HepG2 (cell line): ENCODE measurements at regions not wholly inside any gene's neighbourhood (a gene's known extent, or its start where the extent isn't known, plus 50 kb on each side); places are given as distances from the start of the nearest gene placed in this dataset.

ENCODE experiments used
- ATAC-seq: fragments of 200-7000 bp; cut with Tn5 transposase; 3 replicates; pipeline ENCODE4 v1.9.1; 2020; ENCODE audit warnings: mild to moderate bottlenecking, moderate library complexity
- BruUV-seq: library from RNA; stranded (reverse); fragments of 400-500 nt; replicated peaks from 2 replicates; lab custom pipeline; 2021; lab: Mats Ljungman, UMichigan
- CTCF ChIA-PET: fragments of 300-600 bp; formaldehyde crosslinking; extraction: SDS; loops from one replicate; lab custom pipeline; 2021; ENCODE audit warnings: low total read pairs, inconsistent platforms, low intra/inter-chr PET ratio; lab: Yijun Ruan, JAX
- POLR2A ChIA-PET: fragments of 350-600 bp; sonication (Branson Sonifier 250); formaldehyde crosslinking; loops from one replicate; lab custom pipeline; 2020; ENCODE audit warnings: antibody characterized with exemption, inconsistent platforms; lab: Yijun Ruan, JAX
- DNase-seq: peaks from one replicate; pipeline ENCODE4 v3.0.0-alpha.2; 2015; ENCODE audit warnings: low spot score
- FAIRE-seq: peaks from 3 replicates; lab custom pipeline; 2011; peaks lifted over from hg19 to GRCh38; lab: Jason Lieb, UNC
- H2AFZ ChIP-seq: one replicate; pipeline ENCODE4 v1.6.1; 2011; ENCODE audit warnings: low read length, inconsistent platforms
- H3K27ac ChIP-seq: fragments of 300-600 bp; 3 replicates; pipeline ENCODE4 v1.8.0; 2011; ENCODE audit warnings: mixed run types, mild to moderate bottlenecking, mixed read lengths, low read length, inconsistent platforms; ENCODE audit not compliant: insufficient read depth; ENCODE audit errors: extremely low read length
- H3K27me3 ChIP-seq, 2 experiments: fragments of 200-600 bp in 1 of 2; 2 replicates in 1 of 2; 3 replicates in 1 of 2; pipeline versions ENCODE4 v1.6.0 to v1.8.0; 2011; ENCODE audit warnings: low read length in 2 of 2, mild to moderate bottlenecking in 2 of 2, moderate library complexity in 2 of 2, inconsistent platforms in 1 of 2; ENCODE audit not compliant: insufficient read depth in 2 of 2, control insufficient read depth in 1 of 2
- H3K36me3 ChIP-seq, 2 experiments: fragments of 200-600 bp in 1 of 2; replicated peaks in 1 of 2; 2 replicates in 1 of 2; 3 replicates in 1 of 2; pipeline versions ENCODE4 v1.5.1 to v1.8.0; 2011; ENCODE audit warnings: low read length in 2 of 2, inconsistent platforms in 1 of 2; ENCODE audit not compliant: insufficient read depth in 2 of 2, control insufficient read depth in 1 of 2
- H3K4me1 ChIP-seq: 2 replicates; pipeline ENCODE4 v1.5.1; 2012; ENCODE audit warnings: low read length, inconsistent platforms; ENCODE audit not compliant: insufficient read depth
- H3K4me2 ChIP-seq: 2 replicates; pipeline ENCODE4 v1.6.0; 2011; ENCODE audit warnings: low read depth, low read length, inconsistent platforms
- H3K4me3 ChIP-seq, 3 experiments: fragments of 200-600 bp in 1 of 3; sonication (generic), shearing (Covaris generic) in 1 of 3; replicated peaks in 1 of 3; 2 replicates each; pipeline ENCODE4 v1.5.1; 2011 to 2016; ENCODE audit warnings: low read length in 3 of 3, inconsistent platforms in 2 of 3, low read depth in 2 of 3, mild to moderate bottlenecking in 2 of 3, control low read depth in 1 of 3, mixed read lengths in 1 of 3; ENCODE audit not compliant: insufficient read depth in 1 of 3
- H3K79me2 ChIP-seq: one replicate; pipeline ENCODE4 v1.6.1; 2011; ENCODE audit warnings: low read length, inconsistent platforms; ENCODE audit not compliant: insufficient read depth
- H3K9ac ChIP-seq: 2 replicates; pipeline ENCODE4 v1.6.0; 2011; ENCODE audit warnings: mild to moderate bottlenecking, low read depth, low read length, inconsistent platforms; ENCODE audit not compliant: insufficient read depth
- H3K9me3 ChIP-seq: 2 replicates; pipeline ENCODE4 v1.5.1; 2012; ENCODE audit warnings: mild to moderate bottlenecking, low read length
- H4K20me1 ChIP-seq: 2 replicates; pipeline ENCODE4 v1.6.0; 2011; ENCODE audit warnings: inconsistent platforms, mild to moderate bottlenecking, low read length, moderate library complexity; ENCODE audit not compliant: insufficient read depth
- FOXP1 ChIP-seq, 2 experiments: fragments of 450-650 bp in 1 of 2; IDR thresholded peaks; 2 replicates each; pipeline ENCODE4 v1.6.1; 2017 to 2018; ENCODE audit warnings: antibody characterized with exemption in 1 of 2
- HNF4A ChIP-seq: sonication (generic); formaldehyde crosslinking; IDR thresholded peaks from 2 replicates; pipeline ENCODE4 v1.4.0; 2020; ENCODE audit warnings: missing genetic modification reagents
- HOXA9 ChIP-seq: sonication (generic); formaldehyde crosslinking; IDR thresholded peaks from 2 replicates; pipeline ENCODE4 v1.8.1; 2022; ENCODE audit warnings: missing genetic modification reagents, mild to moderate bottlenecking, moderate library complexity, borderline replicate concordance
- IRF9 ChIP-seq: sonication (generic); formaldehyde crosslinking; IDR thresholded peaks from 2 replicates; pipeline ENCODE4 v1.8.0; 2022; ENCODE audit warnings: missing genetic modification reagents, mild to moderate bottlenecking, borderline replicate concordance
- KDM6A ChIP-seq: IDR thresholded peaks from 2 replicates; pipeline ENCODE4 v1.6.1; 2016; ENCODE audit warnings: low read depth
- MAZ ChIP-seq, 2 experiments: sonication (generic) in 1 of 2; formaldehyde crosslinking in 1 of 2; IDR thresholded peaks; 2 replicates each; pipeline versions ENCODE4 v1.5.0 to v1.6.1; 2012 to 2020; ENCODE audit warnings: low read depth in 2 of 2, mild to moderate bottlenecking in 2 of 2, borderline replicate concordance in 1 of 2, improper control_type of control experiment in 1 of 2, low read length in 1 of 2, missing genetic modification reagents in 1 of 2, moderate library complexity in 1 of 2
- MLLT10 ChIP-seq: sonication (generic); formaldehyde crosslinking; IDR thresholded peaks from 2 replicates; pipeline ENCODE4 v1.4.0; 2020; ENCODE audit warnings: missing genetic modification reagents
- PAXIP1 ChIP-seq: sonication (generic); formaldehyde crosslinking; conservative IDR thresholded peaks from 2 replicates; pipeline ENCODE4 v1.4.0; 2020; ENCODE audit warnings: mild to moderate bottlenecking, missing genetic modification reagents, moderate library complexity
- SMARCE1 ChIP-seq: fragments of 450-650 bp; IDR thresholded peaks from 2 replicates; pipeline ENCODE4 v1.6.1; 2017; ENCODE audit warnings: borderline replicate concordance
- THAP11 ChIP-seq: IDR thresholded peaks from 2 replicates; pipeline ENCODE4 v1.6.1; 2016; ENCODE audit warnings: missing biosample characterization, missing genetic modification reagents
- ZBTB38 ChIP-seq: sonication (generic); formaldehyde crosslinking; IDR thresholded peaks from 2 replicates; pipeline ENCODE4 v1.5.1; 2020; ENCODE audit warnings: mild to moderate bottlenecking, missing genetic modification reagents
- ZBTB7A ChIP-seq: sonication (generic); formaldehyde crosslinking; IDR thresholded peaks from 2 replicates; pipeline ENCODE4 v1.8.0; 2022; ENCODE audit warnings: mild to moderate bottlenecking, missing genetic modification reagents
- ZFAT ChIP-seq: sonication (generic); formaldehyde crosslinking; conservative IDR thresholded peaks from 2 replicates; pipeline ENCODE4 v1.8.1; 2023; ENCODE audit warnings: missing genetic modification reagents, inconsistent platforms
- ZNF484 ChIP-seq: sonication (generic); formaldehyde crosslinking; IDR thresholded peaks from 2 replicates; pipeline ENCODE4 v1.5.1; 2020; ENCODE audit warnings: mild to moderate bottlenecking, low read depth, missing genetic modification reagents, borderline replicate concordance
- ZNF547 ChIP-seq: sonication (generic); formaldehyde crosslinking; IDR thresholded peaks from 2 replicates; pipeline ENCODE4 v1.5.1; 2020; ENCODE audit warnings: mild to moderate bottlenecking, missing genetic modification reagents
- ZNF563 ChIP-seq: sonication (generic); formaldehyde crosslinking; IDR thresholded peaks from 2 replicates; pipeline ENCODE4 v1.8.0; 2022; ENCODE audit warnings: mild to moderate bottlenecking, moderate library complexity, missing genetic modification reagents
- ZNF577 ChIP-seq: sonication (generic); formaldehyde crosslinking; IDR thresholded peaks from 2 replicates; pipeline ENCODE4 v1.4.0; 2020; ENCODE audit warnings: mild to moderate bottlenecking, low read depth, missing genetic modification reagents, borderline replicate concordance
- ZNF841 ChIP-seq: sonication (generic); formaldehyde crosslinking; IDR thresholded peaks from 2 replicates; pipeline ENCODE4 v1.8.1; 2023; ENCODE audit warnings: missing genetic modification reagents, borderline replicate concordance
- WGBS: methylation state at CpG from one replicate; pipeline ENCODE4 v1.1.6; 2017; ENCODE audit warnings: low lambda C conversion rate; 5-methylcytosine and 5-hydroxymethylcytosine counted together
- in situ Hi-C: cut with HindIII; loops from 2 replicates; pipeline ENCODE4 v1.10.0; 2017; ENCODE audit warnings: low pct_unique_long_range_greater_than_20kb; ENCODE audit not compliant: extremely low pct_ligation_motif_present
- intact Hi-C: fragments of 100-400 bp; cut with micrococcal nuclease; formaldehyde crosslinking; loops from one replicate; pipeline ENCODE4 v1.10.0; 2022; ENCODE audit not compliant: unreplicated experiment

DNA sequence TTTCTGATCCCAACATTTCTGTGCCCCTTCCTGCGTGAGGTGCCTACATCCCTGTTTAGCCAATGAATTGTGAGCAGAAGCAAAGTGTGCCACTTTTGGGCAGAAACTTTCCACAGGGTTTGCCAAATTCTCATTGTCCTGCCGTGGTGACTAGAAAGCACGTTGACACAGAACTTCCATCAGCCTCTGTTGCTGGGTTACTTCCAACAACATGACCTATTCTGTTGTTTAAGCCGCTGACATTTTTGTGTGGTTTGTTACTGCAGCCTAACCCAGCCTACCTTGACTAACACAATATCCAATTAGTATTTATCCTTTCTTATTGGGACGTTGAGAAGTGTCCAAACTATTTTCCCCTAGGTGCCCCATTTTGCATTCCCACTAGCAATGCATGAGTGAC is 136.8 kb downstream of the URB2 start:
- H3K4me2 ChIP-seq = no peak overlapping the region
- H2AFZ ChIP-seq = no peak overlapping the region
- no peak overlapping the region for H3K4me3 ChIP-seq
- BruUV-seq = no TSS peak
- CTCF ChIA-PET = no interaction called here
- intact Hi-C loops = no loop called here
- no peaks in the 10 kb centered on the region for H4K20me1 ChIP-seq
- DNase-seq (no peak), ATAC-seq (no peak), FAIRE-seq (no peak)
- H3K9me3 ChIP-seq = no peaks in the 10 kb centered on the region
- WGBS = 3% methylated on average over 5 of the region's 5 CpGs
- peaks cover 1 to 9% of the 10 kb centered on the region in 2 experiments; a peak in 3 of 5 replicates for H3K27me3 ChIP-seq
- in situ Hi-C loops = no loop called here
- TF ChIP-seq MAZ (IDR thresholded peaks at IDR 0.05; ENCODE audit: borderline replicate concordance, low read depth, low read length) (no peak), MAZ (CRISPR knock-in tag; IDR thresholded peaks at IDR 0.05; ENCODE audit: low read depth) (no peak), ZNF841 (no peak), ZFAT (CRISPR knock-in tag) (no peak), HNF4A (CRISPR knock-in tag) (no peak), ZNF484 (no peak), HOXA9 (CRISPR knock-in tag) (no peak), ZBTB38 (CRISPR knock-in tag) (no peak), SMARCE1 (no peak), MLLT10 (CRISPR knock-in tag) (no peak), IRF9 (CRISPR knock-in tag) (no peak), THAP11 (CRISPR knock-in tag) (no peak), PAXIP1 (no peak), ZNF547 (CRISPR knock-in tag) (no peak), ZNF577 (CRISPR knock-in tag) (no peak), FOXP1 (IDR thresholded peaks at IDR 0.05) (no peak), FOXP1 (CRISPR knock-in tag; IDR thresholded peaks at IDR 0.05) (no peak), KDM6A (CRISPR knock-in tag) (no peak), ZNF563 (no peak), ZBTB7A (CRISPR knock-in tag) (no peak)
- no peaks in the 10 kb centered on the region for H3K79me2 ChIP-seq
- no peak overlapping the region for H3K9ac ChIP-seq
- POLR2A ChIA-PET = no interaction called here
- H3K27ac ChIP-seq = no peak overlapping the region
- H3K4me1 ChIP-seq = no peaks in the 10 kb centered on the region
- H3K36me3 ChIP-seq = no peaks in the 10 kb centered on the region
